Parathyroid adenoma (tissue), 2 donors: ENCODE measurements at regions not wholly inside any gene's neighbourhood (a gene's known extent, or its start where the extent isn't known, plus 50 kb on each side); places are given as distances from the start of the nearest gene placed in this dataset.

Experiments used
- H2AFZ ChIP-seq: fragments of 300-600 bp; sonication (generic); one replicate; pipeline ENCODE4 v1.7.0; 2017; ENCODE audit warnings: antibody characterized with exemption, mild to moderate bottlenecking
- H3K27ac ChIP-seq: fragments of 300-600 bp; sonication (generic); one replicate; pipeline ENCODE4 v1.7.0; 2017
- H3K27me3 ChIP-seq: fragments of 300-600 bp; sonication (generic); one replicate; pipeline ENCODE4 v1.7.0; 2017; ENCODE audit warnings: low read length; ENCODE audit not compliant: control insufficient read depth, insufficient read depth
- H3K36me3 ChIP-seq: fragments of 300-600 bp; sonication (generic); one replicate; pipeline ENCODE4 v1.7.0; 2017; ENCODE audit warnings: low read length; ENCODE audit not compliant: control insufficient read depth, insufficient read depth
- H3K4me1 ChIP-seq: fragments of 300-600 bp; sonication (generic); one replicate; pipeline ENCODE4 v1.7.0; 2017; ENCODE audit warnings: control low read depth
- H3K4me2 ChIP-seq: fragments of 300-600 bp; sonication (generic); one replicate; pipeline ENCODE4 v1.7.0; 2017; ENCODE audit warnings: low read length
- H3K4me3 ChIP-seq: fragments of 300-600 bp; sonication (generic); one replicate; pipeline ENCODE4 v1.7.0; 2017; ENCODE audit warnings: low read depth, low read length
- H3K79me2 ChIP-seq: fragments of 300-600 bp; sonication (generic); one replicate; pipeline ENCODE4 v1.7.0; 2017; ENCODE audit warnings: control low read depth
- H3K9ac ChIP-seq: fragments of 300-600 bp; sonication (generic); one replicate; pipeline ENCODE4 v1.7.0; 2017; ENCODE audit warnings: mild to moderate bottlenecking
- H3K9me3 ChIP-seq: fragments of 300-600 bp; sonication (generic); one replicate; pipeline ENCODE4 v1.7.0; 2017; ENCODE audit warnings: low read length; ENCODE audit not compliant: control insufficient read depth
- TF ChIP-seq, protein P1 (sequence below): fragments of 300-600 bp; sonication (generic); IDR thresholded peaks from one replicate; pipeline ENCODE4 v1.7.0; 2017; ENCODE audit warnings: antibody characterized with exemption, mild to moderate bottlenecking
- donor health status: primary hyperparathyroidism.

DNA sequence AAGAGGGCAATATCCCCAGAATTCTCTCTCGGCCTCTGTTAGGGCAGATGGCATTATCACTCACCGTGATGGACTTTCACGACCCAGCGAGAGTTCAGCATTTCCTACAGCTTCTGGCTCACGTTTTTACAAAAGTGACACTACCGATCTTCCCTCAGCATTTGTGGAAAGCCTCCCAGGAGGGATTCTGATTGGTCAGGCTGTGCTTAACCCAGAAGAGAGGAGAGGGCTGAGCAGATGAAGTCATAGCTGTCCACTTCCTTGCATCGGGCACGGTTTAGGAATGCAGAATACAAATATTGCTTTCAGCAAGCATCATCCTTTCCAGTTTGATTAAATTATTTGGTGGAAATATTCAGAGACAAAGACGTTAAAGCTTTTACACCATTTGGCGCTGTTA, 277.4 kb upstream of the MSX2 start:
- H3K4me1 ChIP-seq, result peaks cover 36% of the 10 kb centered on the region
- H3K79me2 ChIP-seq, result no peaks in the 10 kb centered on the region
- H3K9ac ChIP-seq, result no peak overlapping the region
- H3K9me3 ChIP-seq, result no peaks in the 10 kb centered on the region
- H2AFZ ChIP-seq, result no peak overlapping the region
- H3K27ac ChIP-seq, result no peak overlapping the region
- H3K4me2 ChIP-seq, result no peak overlapping the region
- no peaks in the 10 kb centered on the region for H3K36me3 ChIP-seq
- H3K27me3 ChIP-seq, result no peaks in the 10 kb centered on the region
- TF ChIP-seq, protein P1, sequence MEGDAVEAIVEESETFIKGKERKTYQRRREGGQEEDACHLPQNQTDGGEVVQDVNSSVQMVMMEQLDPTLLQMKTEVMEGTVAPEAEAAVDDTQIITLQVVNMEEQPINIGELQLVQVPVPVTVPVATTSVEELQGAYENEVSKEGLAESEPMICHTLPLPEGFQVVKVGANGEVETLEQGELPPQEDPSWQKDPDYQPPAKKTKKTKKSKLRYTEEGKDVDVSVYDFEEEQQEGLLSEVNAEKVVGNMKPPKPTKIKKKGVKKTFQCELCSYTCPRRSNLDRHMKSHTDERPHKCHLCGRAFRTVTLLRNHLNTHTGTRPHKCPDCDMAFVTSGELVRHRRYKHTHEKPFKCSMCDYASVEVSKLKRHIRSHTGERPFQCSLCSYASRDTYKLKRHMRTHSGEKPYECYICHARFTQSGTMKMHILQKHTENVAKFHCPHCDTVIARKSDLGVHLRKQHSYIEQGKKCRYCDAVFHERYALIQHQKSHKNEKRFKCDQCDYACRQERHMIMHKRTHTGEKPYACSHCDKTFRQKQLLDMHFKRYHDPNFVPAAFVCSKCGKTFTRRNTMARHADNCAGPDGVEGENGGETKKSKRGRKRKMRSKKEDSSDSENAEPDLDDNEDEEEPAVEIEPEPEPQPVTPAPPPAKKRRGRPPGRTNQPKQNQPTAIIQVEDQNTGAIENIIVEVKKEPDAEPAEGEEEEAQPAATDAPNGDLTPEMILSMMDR, result no peak
- H3K4me3 ChIP-seq, result no peak overlapping the region

DNA sequence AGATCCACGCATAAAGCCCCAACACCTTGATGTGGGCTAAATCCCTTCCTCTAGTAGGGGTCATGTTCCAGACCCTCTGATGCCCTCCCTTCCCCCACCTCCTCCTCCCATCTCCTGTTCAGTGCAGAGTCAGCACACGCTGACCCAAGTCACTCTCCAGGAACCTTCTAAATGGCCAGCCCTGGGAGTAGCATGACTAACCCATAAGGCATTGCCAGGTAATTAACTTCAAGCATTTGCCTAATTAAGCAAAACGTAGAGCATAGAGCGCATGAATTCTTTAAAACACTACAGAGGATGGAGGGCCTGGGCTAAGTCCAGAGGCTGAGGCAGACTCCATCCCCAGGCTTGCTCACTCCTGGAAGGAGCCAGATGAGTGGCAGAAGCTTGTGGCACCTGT, 276.3 kb upstream of the MSX2 start:
- Histone ChIP-seq H3K27me3 (no peaks in the 10 kb centered on the region), H3K9me3 (no peaks in the 10 kb centered on the region), H3K4me3 (no peak overlapping the region), H3K4me1 (peaks cover 45% of the 10 kb centered on the region), H3K79me2 (no peaks in the 10 kb centered on the region), H2AFZ (no peak overlapping the region), H3K36me3 (no peaks in the 10 kb centered on the region), H3K9ac (no peak overlapping the region), H3K27ac (no peak overlapping the region), H3K4me2 (no peak overlapping the region)
- TF ChIP-seq, protein P1, result no peak

DNA sequence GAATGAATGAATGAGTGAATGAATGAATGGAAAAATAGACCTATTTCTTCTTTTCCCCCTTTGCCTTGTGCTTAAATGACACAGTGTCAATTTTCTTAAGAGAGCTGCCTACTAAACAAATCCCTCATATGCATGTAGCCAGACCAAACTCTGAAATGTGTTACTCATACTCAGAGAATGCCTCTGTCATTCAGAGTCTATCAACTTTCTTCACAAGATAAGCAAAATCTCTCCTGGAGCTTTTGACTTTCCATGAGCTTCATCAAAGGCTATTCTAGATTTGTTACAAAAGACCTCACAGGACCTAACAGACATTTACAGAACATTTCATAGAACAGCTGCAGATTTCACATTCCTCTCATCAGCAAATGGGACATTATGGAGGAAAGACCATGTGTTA, 275.7 kb upstream of the MSX2 start:
- H3K4me3 ChIP-seq, result no peak overlapping the region
- TF ChIP-seq, protein P1, result no peak
- no peaks in the 10 kb centered on the region for H3K9me3 ChIP-seq
- H3K4me1 ChIP-seq, result peaks cover 51% of the 10 kb centered on the region
- no peaks in the 10 kb centered on the region for H3K36me3 ChIP-seq
- no peaks in the 10 kb centered on the region for H3K27me3 ChIP-seq
- peak overlapping the region; percentile 3 for H2AFZ ChIP-seq
- H3K79me2 ChIP-seq, result no peaks in the 10 kb centered on the region
- H3K9ac ChIP-seq, result no peak overlapping the region
- H3K27ac ChIP-seq, result peak overlapping the region; percentile 8
- H3K4me2 ChIP-seq, result no peak overlapping the region

DNA sequence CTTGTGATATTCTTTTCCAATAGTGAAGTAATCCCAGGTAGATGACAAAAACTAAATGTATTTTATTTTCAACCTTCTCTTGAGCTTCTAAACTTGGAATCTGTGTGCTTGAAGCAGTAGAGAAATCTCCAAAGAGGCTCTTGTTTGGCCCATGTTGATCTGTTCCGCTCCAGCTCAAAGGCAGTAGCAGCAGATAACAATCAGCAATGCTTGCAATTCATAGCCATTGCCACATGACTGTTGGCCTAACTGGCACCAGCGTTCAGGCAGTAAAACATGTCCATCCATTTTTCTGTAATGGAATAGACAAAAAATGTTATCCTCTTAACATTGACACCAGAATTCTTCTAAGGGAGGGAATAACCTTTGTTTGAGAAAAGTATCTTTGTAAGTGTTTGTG, 270.7 kb upstream of the MSX2 start:
- H3K79me2 ChIP-seq, result no peaks in the 10 kb centered on the region
- no peaks in the 10 kb centered on the region for H3K27me3 ChIP-seq
- H3K27ac ChIP-seq, result peak overlapping the region; percentile 98
- TF ChIP-seq, protein P1, result peak; percentile 7
- no peak overlapping the region for H3K9ac ChIP-seq
- peak overlapping the region; percentile 35 for H2AFZ ChIP-seq
- no peaks in the 10 kb centered on the region for H3K9me3 ChIP-seq
- peaks cover 65% of the 10 kb centered on the region for H3K4me1 ChIP-seq
- peak overlapping the region; percentile 52 for H3K4me2 ChIP-seq
- no peaks in the 10 kb centered on the region for H3K36me3 ChIP-seq
- H3K4me3 ChIP-seq, result peak overlapping the region; percentile 19

DNA sequence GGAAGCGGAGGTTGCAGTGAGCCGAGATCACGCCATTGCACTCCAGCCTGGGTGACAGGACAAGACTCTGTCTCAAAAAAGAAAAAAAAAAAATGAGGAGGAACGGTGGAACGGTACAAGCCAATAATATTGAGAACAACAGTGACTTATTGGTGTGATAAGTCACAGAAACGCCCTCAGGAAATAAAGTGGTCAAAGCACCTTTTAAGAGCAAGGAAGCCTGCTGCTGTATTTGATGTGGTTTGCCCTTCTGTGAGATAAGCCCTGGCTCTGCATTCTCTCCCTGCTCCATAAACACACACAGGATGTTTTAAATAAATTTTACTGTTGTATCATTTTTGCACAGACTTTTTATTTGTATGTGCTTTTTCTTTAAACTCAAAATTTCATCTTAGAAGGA, 269.9 kb upstream of the MSX2 start:
- H3K4me3 ChIP-seq, result peak overlapping the region; percentile 11
- no peak overlapping the region for H3K9ac ChIP-seq
- H3K4me2 ChIP-seq, result peak overlapping the region; percentile 25
- H2AFZ ChIP-seq, result peak overlapping the region; percentile 35
- no peaks in the 10 kb centered on the region for H3K79me2 ChIP-seq
- H3K4me1 ChIP-seq, result peaks cover 67% of the 10 kb centered on the region
- H3K9me3 ChIP-seq, result no peaks in the 10 kb centered on the region
- H3K27ac ChIP-seq, result peak overlapping the region; percentile 98
- no peaks in the 10 kb centered on the region for H3K36me3 ChIP-seq
- H3K27me3 ChIP-seq, result no peaks in the 10 kb centered on the region
- TF ChIP-seq, protein P1, result no peak
